Spleen (tissue), 11 donors: ENCODE measurements at regions not wholly inside any gene's neighbourhood (a gene's known extent, or its start where the extent isn't known, plus 50 kb on each side); places are given as distances from the start of the nearest gene placed in this dataset.

Source experiments
- DNase-seq: peaks from one replicate; pipeline ENCODE4 v3.0.0-alpha.2; 2020
- H3K27ac ChIP-seq, 8 donors: fragments of 200-600 bp; sonication (generic) in 7 of 8; 1 replicate in 4 of 8; 2 replicates in 4 of 8; pipeline versions ENCODE4 v1.5.0 to v1.8.0; 2016 to 2021; ENCODE audit warnings: inconsistent platforms in 4 of 8, mild to moderate bottlenecking in 4 of 8, moderate library complexity in 1 of 8
- H3K27me3 ChIP-seq, 7 donors: fragments of 200-600 bp; sonication (generic) in 6 of 7; replicated peaks in 1 of 7; 1 replicate in 4 of 7; 2 replicates in 3 of 7; pipeline versions ENCODE4 v1.5.0 to v1.8.0; 2016 to 2021; ENCODE audit warnings: inconsistent platforms in 3 of 7, mild to moderate bottlenecking in 1 of 7
- H3K36me3 ChIP-seq, 6 donors: fragments of 200-600 bp; sonication (generic) in 5 of 6; 1 replicate in 4 of 6; 2 replicates in 2 of 6; pipeline versions ENCODE4 v1.5.0 to v1.8.0; 2016 to 2021; ENCODE audit warnings: inconsistent platforms in 2 of 6
- H3K4me1 ChIP-seq, 6 donors: fragments of 200-600 bp; sonication (generic) in 5 of 6; 1 replicate in 3 of 6; 2 replicates in 3 of 6; pipeline versions ENCODE4 v1.5.0 to v1.8.0; 2016 to 2021; ENCODE audit warnings: inconsistent platforms in 3 of 6
- H3K4me3 ChIP-seq, 8 donors: fragments of 200-600 bp; sonication (generic) in 7 of 8; 1 replicate in 4 of 8; 2 replicates in 4 of 8; pipeline versions ENCODE4 v1.5.0 to v1.8.0; 2016 to 2021; ENCODE audit warnings: inconsistent platforms in 4 of 8, mild to moderate bottlenecking in 4 of 8, moderate library complexity in 2 of 8
- H3K9me3 ChIP-seq, 8 donors: fragments of 200-600 bp; sonication (generic) in 7 of 8; 1 replicate in 4 of 8; 2 replicates in 4 of 8; pipeline versions ENCODE4 v1.5.0 to v1.8.0; 2016 to 2021; ENCODE audit warnings: inconsistent platforms in 4 of 8
- CTCF ChIP-seq, 11 experiments: fragments of 200-600 bp in 7 of 11; fragments of 450-650 bp in 4 of 11; sonication (generic) in 4 of 11; IDR thresholded peaks in 8 of 11; conservative IDR thresholded peaks in 3 of 11; 1 replicate in 7 of 11; 2 replicates in 4 of 11; pipeline versions ENCODE4 v1.4.0 to v1.8.0; 2016 to 2021; ENCODE audit warnings: antibody characterized with exemption in 11 of 11, inconsistent platforms in 4 of 11, mild to moderate bottlenecking in 1 of 11
- POLR2A ChIP-seq, 3 donors: fragments of 450-650 bp; IDR thresholded peaks; one replicate each; pipeline ENCODE4 v1.5.1; 2017; ENCODE audit warnings: antibody characterized with exemption in 3 of 3, mild to moderate bottlenecking in 1 of 3
- POLR2AphosphoS5 ChIP-seq, 3 donors: sonication (generic); formaldehyde crosslinking; IDR thresholded peaks; one replicate each; pipeline ENCODE4 v1.5.1; 2017; ENCODE audit warnings: antibody characterized with exemption in 3 of 3
- WGBS, 5 donors: extraction: QIAGEN DNeasy Blood & Tissue Kit in 3 of 5; methylation state at CpG; one replicate each; pipeline versions ENCODE4 v1.1.5 to v1.1.7; 2013 to 2018; 5-methylcytosine and 5-hydroxymethylcytosine counted together
- intact Hi-C: fragments of 100-400 bp; cut with DNase I; formaldehyde crosslinking; loops from one replicate; pipeline ENCODE4 v1.15.0; 2023; ENCODE audit warnings: low total_unique reads
- donor health status: healthy with polysubstance abuse.
- donor health status: DM: no; HTN: no; CAD: no; lungs with moderate emphysema.
- donor health status: DM: no; HTN: no; CAD: no.
- donor health status: Bipolar disorder and iron deficiency.
- donor health status: healthy.
- donor health status: DM: no; HTN: no; CAD: no.
- donor health status: DM: yes; HTN: yes; CAD: no.

- WGBS, 5 donors, result 65 to 70% (median 69%) methylated on average over 6 of the region's 6 CpGs
- no peak overlapping the region for H3K27ac ChIP-seq
- TF ChIP-seq POLR2AphosphoS5 (IDR thresholded peaks at IDR 0.05), result no peak
- no peak for TF ChIP-seq CTCF (IDR thresholded peaks at IDR 0.05 in 8 of 11, conservative IDR thresholded peaks at IDR 0.05 in 3 of 11)
- TF ChIP-seq POLR2A (IDR thresholded peaks at IDR 0.05), result no peak
- intact Hi-C loops, result no loop called here
- no peaks in the 10 kb centered on the region for H3K36me3 ChIP-seq
- H3K27me3 ChIP-seq, result no peaks in the 10 kb centered on the region
- peaks cover 0 to 6% (median 0%) of the 10 kb centered on the region in 6 donors for H3K4me1 ChIP-seq
- no peak overlapping the region for H3K4me3 ChIP-seq
- H3K9me3 ChIP-seq, result no peaks in the 10 kb centered on the region
- no peak for DNase-seq
These were observed 64.1 kb upstream of the RAD23B start for GRCh38 chr9:107218829-107219485.

GRCh38 chr9:107219486-107220077 lies 63.5 kb upstream of the RAD23B start:
- peaks cover 0 to 6% (median 0%) of the 10 kb centered on the region in 6 donors for H3K4me1 ChIP-seq
- no peak for DNase-seq
- H3K4me3 ChIP-seq, result no peak overlapping the region
- intact Hi-C loops, result no loop called here
- no peaks in the 10 kb centered on the region for H3K9me3 ChIP-seq
- no peak for TF ChIP-seq POLR2AphosphoS5 (IDR thresholded peaks at IDR 0.05)
- TF ChIP-seq CTCF (IDR thresholded peaks at IDR 0.05 in 8 of 11, conservative IDR thresholded peaks at IDR 0.05 in 3 of 11), result no peak
- TF ChIP-seq POLR2A (IDR thresholded peaks at IDR 0.05), result no peak
- no peak overlapping the region for H3K27ac ChIP-seq
- 77 to 86% (median 81%) methylated on average over 4 of the region's 4 CpGs for WGBS, 5 donors
- no peaks in the 10 kb centered on the region for H3K27me3 ChIP-seq
- no peaks in the 10 kb centered on the region for H3K36me3 ChIP-seq

- no peaks in the 10 kb centered on the region for H3K36me3 ChIP-seq
- H3K27me3 ChIP-seq, result peaks cover 0 to 3% (median 0%) of the 10 kb centered on the region in 7 donors
- WGBS, 5 donors, result 11 to 24% (median 15%) methylated on average over 2 of the region's 2 CpGs
- intact Hi-C loops, result no loop called here
- no peak overlapping the region for H3K4me3 ChIP-seq
- peaks cover 0 to 6% (median 0%) of the 10 kb centered on the region in 6 donors for H3K4me1 ChIP-seq
- H3K9me3 ChIP-seq, result no peaks in the 10 kb centered on the region
- no peak overlapping the region for H3K27ac ChIP-seq
- DNase-seq, result no peak
- TF ChIP-seq POLR2AphosphoS5 (IDR thresholded peaks at IDR 0.05) (no peak), CTCF (IDR thresholded peaks at IDR 0.05 in 8 of 11, conservative IDR thresholded peaks at IDR 0.05 in 3 of 11) (no peak), POLR2A (IDR thresholded peaks at IDR 0.05) (no peak)
These were observed 61.8 kb upstream of the RAD23B start for GRCh38 chr9:107221321-107221720.

- intact Hi-C loops, result no loop called here
- Histone ChIP-seq H3K27me3 (peaks cover 0 to 3% (median 0%) of the 10 kb centered on the region in 7 donors), H3K4me3 (no peak overlapping the region), H3K9me3 (no peaks in the 10 kb centered on the region), H3K27ac (no peak overlapping the region), H3K36me3 (no peaks in the 10 kb centered on the region), H3K4me1 (peaks cover 0 to 6% (median 0%) of the 10 kb centered on the region in 6 donors)
- DNase-seq, result no peak
- TF ChIP-seq CTCF (IDR thresholded peaks at IDR 0.05 in 8 of 11, conservative IDR thresholded peaks at IDR 0.05 in 3 of 11), result no peak
- 69 to 89% (median 78%) methylated on average over 7 of the region's 7 CpGs for WGBS, 5 donors
These were observed 61.0 kb upstream of the RAD23B start for GRCh38 chr9:107222020-107222522.
